ENCODE measurements at regions not wholly inside any gene's neighbourhood (a gene's known extent, or its start where the extent isn't known, plus 50 kb on each side); places are given as distances from the start of the nearest gene placed in this dataset.

DNA sequence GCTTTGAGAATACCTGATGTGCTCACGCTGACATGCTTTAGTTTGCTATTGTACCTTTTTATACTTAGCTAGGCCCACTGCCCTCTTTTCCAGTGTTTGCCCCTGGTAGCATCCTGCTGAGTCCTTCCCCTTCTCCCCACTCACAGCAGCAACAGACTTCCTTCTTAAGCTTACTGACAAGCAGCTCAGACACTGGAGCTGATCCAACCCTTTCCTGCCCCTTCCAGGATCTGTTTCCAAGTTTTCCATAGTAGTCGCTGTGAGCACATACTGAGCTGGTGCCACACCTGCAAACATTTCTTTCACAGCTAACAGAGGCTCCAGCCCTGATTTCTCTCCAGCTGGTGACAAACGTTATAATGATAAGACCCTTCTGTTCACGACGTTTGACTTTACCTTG is 991.4 kb upstream of the CELF4 start:
- Histone ChIP-seq H3K9ac (ENCODE audit: control insufficient read depth, insufficient read depth, low read length) (no peak overlapping the region), H3K4me2 (ENCODE audit: control insufficient read depth, insufficient read depth) (no peak overlapping the region), H3K4me1 (ENCODE audit: control insufficient read depth, insufficient read depth, low read length) (no peaks in the 10 kb centered on the region), H3K4me3 (no peak overlapping the region), H3K27ac (ENCODE audit: control insufficient read depth, insufficient read depth) (no peak overlapping the region), H2AFZ (ENCODE audit: control insufficient read depth, low read depth, low read length) (no peak overlapping the region), H3K9me3 (replicated peaks; ENCODE audit: control insufficient read depth, insufficient read depth, low read length) (no peaks in the 10 kb centered on the region), H4K20me1 (ENCODE audit: control insufficient read depth, insufficient read depth) (no peaks in the 10 kb centered on the region), H3K27me3 (replicated peaks in 1 of 2; ENCODE audit: control insufficient read depth in 2 of 2, insufficient read depth in 2 of 2, low read length in 1 of 2) (no peaks in the 10 kb centered on the region), H3K36me3 (ENCODE audit: control insufficient read depth in 2 of 2, insufficient read depth in 2 of 2, low read length in 1 of 2) (no peaks in the 10 kb centered on the region), H3K79me2 (ENCODE audit: control insufficient read depth, insufficient read depth, low read length) (no peaks in the 10 kb centered on the region)
- ChIA-PET POLR2A (no interaction called here), SMC1A (ENCODE audit: uncharacterized antibody, unreplicated experiment) (interaction anchor here (0.5 to 0.9 kb wide), 2 partner anchors 14 to 803 kb away, joined by 3 read pairs; no protein-coding TSS in a partner anchor), CTCF (interaction anchor here (0.7 to 1.2 kb wide), 3 partner anchors 14 to 995 kb away, joined by 3 read pairs; no protein-coding TSS in a partner anchor), RAD21 (ENCODE audit: unreplicated experiment) (no interaction called here)
- in situ Hi-C loops (cut with MboI), result no loop called here
- no peak for DNase-seq (ENCODE audit: low read depth, low spot score)
- no peak for ATAC-seq
- TF ChIP-seq IKZF1 (conservative IDR thresholded peaks at IDR 0.05), result no peak
- no peak for TF ChIP-seq WRNIP1 (IDR thresholded peaks at IDR 0.05; ENCODE audit: borderline replicate concordance, low read depth, low read length)
- TF ChIP-seq BACH1 (IDR thresholded peaks at IDR 0.05; ENCODE audit: borderline replicate concordance), result no peak
- no peak for TF ChIP-seq KLF5 (IDR thresholded peaks at IDR 0.05; ENCODE audit: partially characterized antibody)
- no peak for TF ChIP-seq PAX8 (IDR thresholded peaks at IDR 0.05)
- no peak for FAIRE-seq
- WGBS (ENCODE audit: insufficient coverage, insufficient replicate concordance, low lambda C conversion rate, missing lambda C conversion rate), result 51% methylated on average over 5 of the region's 5 CpGs
- intact Hi-C loops (cut with micrococcal nuclease; ENCODE audit: unreplicated experiment), result no loop called here
- BruUV-seq (replicated peaks), result no TSS peak

DNA sequence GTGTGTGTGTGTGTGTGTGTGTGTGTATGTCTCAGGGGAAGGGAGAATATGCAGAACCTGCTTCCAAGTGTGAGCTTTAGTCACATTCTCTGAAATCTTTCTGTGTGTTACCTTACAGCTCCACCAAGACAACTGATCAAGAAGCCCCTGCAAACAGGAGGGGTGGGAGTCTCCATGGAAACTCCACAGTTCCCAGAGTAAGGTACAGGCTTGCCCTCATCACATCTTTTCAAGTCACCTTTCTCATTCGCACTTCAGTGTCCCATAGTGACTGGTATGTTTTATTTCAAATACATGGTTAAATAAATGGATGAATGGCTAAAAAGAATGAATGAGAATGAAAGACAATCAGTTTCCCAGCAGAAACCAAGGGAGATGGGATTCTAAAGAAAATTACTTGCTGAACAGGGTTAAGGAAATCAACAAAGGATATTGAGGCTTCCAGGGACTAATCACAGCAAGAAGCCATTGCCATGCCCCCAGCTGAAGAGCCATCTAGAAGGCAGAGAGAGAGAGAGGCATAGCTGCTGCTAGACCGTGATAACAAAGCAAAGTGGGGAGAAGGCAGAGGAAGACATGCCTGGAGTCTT is 987.2 kb upstream of the CELF4 start:
- in situ Hi-C loops (cut with MboI) (no loop called here), intact Hi-C loops (cut with micrococcal nuclease; ENCODE audit: unreplicated experiment) (no loop called here)
- Histone ChIP-seq H3K9me3 (replicated peaks; ENCODE audit: control insufficient read depth, insufficient read depth, low read length) (no peaks in the 10 kb centered on the region), H3K4me2 (ENCODE audit: control insufficient read depth, insufficient read depth) (no peak overlapping the region), H3K4me3 (no peak overlapping the region), H2AFZ (ENCODE audit: control insufficient read depth, low read depth, low read length) (no peak overlapping the region), H3K36me3 (ENCODE audit: control insufficient read depth in 2 of 2, insufficient read depth in 2 of 2, low read length in 1 of 2) (no peaks in the 10 kb centered on the region), H4K20me1 (ENCODE audit: control insufficient read depth, insufficient read depth) (no peaks in the 10 kb centered on the region), H3K79me2 (ENCODE audit: control insufficient read depth, insufficient read depth, low read length) (no peaks in the 10 kb centered on the region), H3K9ac (ENCODE audit: control insufficient read depth, insufficient read depth, low read length) (no peak overlapping the region), H3K4me1 (ENCODE audit: control insufficient read depth, insufficient read depth, low read length) (no peaks in the 10 kb centered on the region), H3K27ac (ENCODE audit: control insufficient read depth, insufficient read depth) (no peak overlapping the region), H3K27me3 (replicated peaks in 1 of 2; ENCODE audit: control insufficient read depth in 2 of 2, insufficient read depth in 2 of 2, low read length in 1 of 2) (no peaks in the 10 kb centered on the region)
- ChIA-PET SMC1A (ENCODE audit: uncharacterized antibody, unreplicated experiment) (no interaction called here), CTCF (no interaction called here), POLR2A (no interaction called here), RAD21 (ENCODE audit: unreplicated experiment) (no interaction called here)
- WGBS (ENCODE audit: insufficient coverage, insufficient replicate concordance, low lambda C conversion rate, missing lambda C conversion rate), result 50% methylated on average over 2 of the region's 2 CpGs
- DNase-seq (ENCODE audit: low read depth, low spot score) (no peak), ATAC-seq (no peak), FAIRE-seq (no peak)
- TF ChIP-seq NR2C2 (IDR thresholded peaks at IDR 0.05; ENCODE audit: borderline replicate concordance, control insufficient read depth, insufficient read length, low read depth) (no peak), SUPT20H (IDR thresholded peaks at IDR 0.05; ENCODE audit: borderline replicate concordance, control insufficient read depth, low read depth, low read length) (no peak), FOXM1 (IDR thresholded peaks at IDR 0.05; ENCODE audit: low read depth, low read length) (no peak), NR2F1 (conservative IDR thresholded peaks at IDR 0.05) (no peak), GATAD2B (conservative IDR thresholded peaks at IDR 0.05; ENCODE audit: low read depth) (no peak), ATF7 (IDR thresholded peaks at IDR 0.05; ENCODE audit: low read depth) (no peak), MEF2A (IDR thresholded peaks at IDR 0.05; ENCODE audit: insufficient read depth, low read depth, low read length) (no peak), TCF12 (IDR thresholded peaks at IDR 0.05; ENCODE audit: low read depth, low read length) (no peak), RFX5 (IDR thresholded peaks at IDR 0.05; ENCODE audit: low read depth, low read length) (no peak), PAX8 (IDR thresholded peaks at IDR 0.05) (no peak), MYB (IDR thresholded peaks at IDR 0.05; ENCODE audit: borderline replicate concordance, low read depth, low read length) (no peak), CHD2 (IDR thresholded peaks at IDR 0.05; ENCODE audit: borderline replicate concordance, low read depth, low read length) (no peak)
- TF ChIP-seq, protein P1, sequence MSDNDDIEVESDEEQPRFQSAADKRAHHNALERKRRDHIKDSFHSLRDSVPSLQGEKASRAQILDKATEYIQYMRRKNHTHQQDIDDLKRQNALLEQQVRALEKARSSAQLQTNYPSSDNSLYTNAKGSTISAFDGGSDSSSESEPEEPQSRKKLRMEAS (IDR thresholded peaks at IDR 0.05; ENCODE audit: low read depth, low read length), result no peak
- BruUV-seq (replicated peaks), result no TSS peak

Data from GM12878 (cell line).